Karpas-422 (cell line): ENCODE measurements at regions not wholly inside any gene's neighbourhood (a gene's known extent, or its start where the extent isn't known, plus 50 kb on each side); places are given as distances from the start of the nearest gene placed in this dataset.

ENCODE experiments used
- DNase-seq: peaks from one replicate; pipeline ENCODE4 v3.0.0-alpha.2; 2015
- H2AFZ ChIP-seq: fragments of 200-600 bp; sonication (generic); 2 replicates; pipeline ENCODE4 v1.6.1; 2014; ENCODE audit warnings: antibody characterized with exemption, low read length, mixed read lengths
- H3K27ac ChIP-seq: fragments of 200-600 bp; sonication (generic); 2 replicates; pipeline ENCODE4 v1.5.1; 2014; ENCODE audit warnings: mild to moderate bottlenecking, low read length, moderate library complexity
- H3K27me3 ChIP-seq: fragments of 200-600 bp; sonication (generic); 2 replicates; pipeline ENCODE4 v1.6.1; 2014; ENCODE audit warnings: low read length, mixed read lengths
- H3K36me3 ChIP-seq: fragments of 200-600 bp; sonication (generic); 2 replicates; pipeline ENCODE4 v1.6.1; 2014; ENCODE audit warnings: low read length, mixed read lengths; ENCODE audit not compliant: insufficient read depth
- H3K4me1 ChIP-seq: fragments of 200-600 bp; sonication (generic); 2 replicates; pipeline ENCODE4 v1.6.1; 2014; ENCODE audit warnings: mild to moderate bottlenecking, low read length, mixed read lengths
- H3K4me2 ChIP-seq: fragments of 200-600 bp; sonication (generic); 2 replicates; pipeline ENCODE4 v1.6.1; 2014; ENCODE audit warnings: low read length, low read depth, mild to moderate bottlenecking; ENCODE audit not compliant: poor library complexity, severe bottlenecking
- H3K4me3 ChIP-seq: fragments of 200-600 bp; sonication (generic); 2 replicates; pipeline ENCODE4 v1.5.1; 2014; ENCODE audit warnings: mild to moderate bottlenecking, antibody characterized with exemption, low read length, mixed read lengths
- H3K79me2 ChIP-seq: fragments of 200-600 bp; sonication (generic); 2 replicates; pipeline ENCODE4 v1.6.1; 2014; ENCODE audit warnings: mild to moderate bottlenecking, low read length, mixed read lengths
- H3K9ac ChIP-seq: fragments of 200-600 bp; sonication (generic); 2 replicates; pipeline ENCODE4 v1.6.0; 2014; ENCODE audit warnings: low read length
- H3K9me2 ChIP-seq: fragments of 200-600 bp; sonication (generic), shearing (Covaris generic); replicated peaks from 2 replicates; pipeline ENCODE4 v1.6.0; 2014; ENCODE audit warnings: mild to moderate bottlenecking, low read length, moderate library complexity; ENCODE audit not compliant: insufficient read depth
- H3K9me3 ChIP-seq: fragments of 300-700, 200-600 bp; sonication (generic); 2 replicates; pipeline ENCODE4 v1.6.1; 2014; ENCODE audit warnings: low read length, mixed read lengths
- H4K20me1 ChIP-seq: fragments of 200-600 bp; sonication (generic); 2 replicates; pipeline ENCODE4 v1.6.1; 2014; ENCODE audit warnings: mild to moderate bottlenecking, antibody characterized with exemption, low read length, low read depth; ENCODE audit not compliant: insufficient read depth

DNA sequence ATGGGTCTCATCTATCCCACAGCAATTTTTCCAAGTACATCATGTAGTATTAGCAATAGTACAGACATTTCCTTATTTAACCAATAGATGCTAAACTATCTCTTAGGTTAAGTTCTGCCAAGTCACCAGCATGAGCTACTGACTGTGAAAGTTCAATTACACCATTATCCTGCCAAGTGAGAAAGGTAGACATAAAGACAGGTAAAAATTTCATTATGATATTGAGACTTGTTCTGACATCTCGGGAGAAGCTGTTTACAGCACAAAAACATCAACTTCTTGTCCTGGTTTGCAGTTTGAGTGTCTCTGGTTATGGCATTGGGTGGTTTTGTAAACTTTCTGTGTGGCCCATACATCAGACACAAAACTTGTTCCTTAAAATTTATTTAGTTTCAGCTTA is 622.4 kb upstream of the PCDH10 start:
- H2AFZ ChIP-seq = peak overlapping the region; percentile 57; the same call in 1 of the 2 replicates
- H3K4me1 ChIP-seq = no peaks in the 10 kb centered on the region
- no peak overlapping the region for H3K4me3 ChIP-seq
- no peaks in the 10 kb centered on the region for H3K79me2 ChIP-seq
- H3K9me2 ChIP-seq = no peaks in the 10 kb centered on the region
- H3K4me2 ChIP-seq = no peak overlapping the region
- H3K9me3 ChIP-seq = no peaks in the 10 kb centered on the region
- no peak overlapping the region for H3K9ac ChIP-seq
- H3K36me3 ChIP-seq = no peaks in the 10 kb centered on the region
- H3K27me3 ChIP-seq = no peaks in the 10 kb centered on the region
- DNase-seq = no peak
- no peaks in the 10 kb centered on the region for H4K20me1 ChIP-seq
- H3K27ac ChIP-seq = no peak overlapping the region

DNA sequence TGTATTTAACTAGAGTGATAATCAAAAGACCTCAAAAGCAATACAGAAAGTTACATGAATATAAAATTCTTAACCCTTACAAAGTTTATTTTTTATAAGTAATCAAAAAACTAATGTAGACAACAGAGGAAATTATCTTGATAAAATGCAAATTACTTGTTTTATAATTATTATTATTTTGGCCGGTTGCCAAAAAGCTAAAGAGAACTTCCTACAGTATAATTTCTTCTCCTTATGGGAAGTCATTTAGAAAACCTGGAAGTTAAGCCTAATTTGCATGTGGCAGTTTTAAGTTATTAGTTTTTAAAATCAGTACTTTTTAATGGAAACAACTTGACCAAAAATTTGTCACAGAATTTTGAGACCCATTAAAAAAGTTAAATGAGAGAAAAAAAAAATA is 621.3 kb upstream of the PCDH10 start:
- H3K9me2 ChIP-seq = no peaks in the 10 kb centered on the region
- no peaks in the 10 kb centered on the region for H3K9me3 ChIP-seq
- no peak overlapping the region for H2AFZ ChIP-seq
- H3K9ac ChIP-seq = no peak overlapping the region
- H3K36me3 ChIP-seq = no peaks in the 10 kb centered on the region
- H3K4me3 ChIP-seq = no peak overlapping the region
- peaks cover 3% of the 10 kb centered on the region; the same call in 1 of the 2 replicates for H3K4me1 ChIP-seq
- H3K27ac ChIP-seq = no peak overlapping the region
- no peak overlapping the region for H3K4me2 ChIP-seq
- H3K27me3 ChIP-seq = no peaks in the 10 kb centered on the region
- H4K20me1 ChIP-seq = no peaks in the 10 kb centered on the region
- H3K79me2 ChIP-seq = no peaks in the 10 kb centered on the region
- DNase-seq = no peak

DNA sequence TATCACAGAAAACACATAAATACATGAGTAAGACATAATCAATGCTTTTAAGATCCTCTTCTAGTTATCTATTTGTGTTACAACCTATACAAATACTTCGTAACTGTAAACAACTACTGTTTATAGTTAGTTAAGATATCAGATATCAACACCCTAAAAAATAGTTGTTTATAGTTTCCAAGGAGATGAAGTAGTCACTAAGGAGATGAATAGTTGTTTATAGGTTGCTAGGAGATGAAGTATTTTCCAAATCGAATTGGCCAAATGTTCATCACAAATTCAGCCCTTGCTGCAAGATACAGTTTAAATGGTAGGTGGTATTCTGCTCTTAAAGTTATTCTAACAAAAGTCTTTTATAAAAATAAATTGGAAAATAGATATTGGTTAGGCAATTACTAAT is 618.2 kb upstream of the PCDH10 start:
- peak overlapping the region; percentile 51; the same call in 1 of the 2 replicates for H2AFZ ChIP-seq
- DNase-seq = no peak
- no peaks in the 10 kb centered on the region for H3K9me2 ChIP-seq
- H4K20me1 ChIP-seq = no peaks in the 10 kb centered on the region
- H3K36me3 ChIP-seq = no peaks in the 10 kb centered on the region
- no peaks in the 10 kb centered on the region for H3K9me3 ChIP-seq
- peaks cover 3% of the 10 kb centered on the region; the same call in 1 of the 2 replicates for H3K4me1 ChIP-seq
- H3K4me3 ChIP-seq = no peak overlapping the region
- H3K9ac ChIP-seq = no peak overlapping the region
- no peaks in the 10 kb centered on the region for H3K27me3 ChIP-seq
- H3K27ac ChIP-seq = no peak overlapping the region
- no peaks in the 10 kb centered on the region for H3K79me2 ChIP-seq
- no peak overlapping the region for H3K4me2 ChIP-seq

DNA sequence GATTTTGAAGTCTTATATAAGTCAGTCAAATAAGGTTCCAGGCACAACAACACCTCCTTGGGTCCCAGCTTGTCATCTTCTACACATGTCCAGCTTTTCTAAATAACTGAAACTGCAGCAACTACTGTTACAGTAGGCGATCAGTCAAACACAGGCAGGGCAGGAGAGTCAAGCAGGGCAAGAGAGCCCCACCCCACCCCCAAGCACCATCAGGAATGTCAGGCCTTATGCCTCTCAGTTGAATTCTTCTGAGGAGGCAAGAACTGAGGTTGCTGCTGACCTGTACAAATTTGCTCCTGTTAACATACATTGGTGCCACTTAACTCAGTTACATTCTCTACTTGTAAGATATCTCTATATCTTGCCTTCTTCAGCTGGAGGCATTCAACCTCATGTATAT is 608.8 kb upstream of the PCDH10 start:
- DNase-seq = no peak
- H3K79me2 ChIP-seq = no peaks in the 10 kb centered on the region

DNA sequence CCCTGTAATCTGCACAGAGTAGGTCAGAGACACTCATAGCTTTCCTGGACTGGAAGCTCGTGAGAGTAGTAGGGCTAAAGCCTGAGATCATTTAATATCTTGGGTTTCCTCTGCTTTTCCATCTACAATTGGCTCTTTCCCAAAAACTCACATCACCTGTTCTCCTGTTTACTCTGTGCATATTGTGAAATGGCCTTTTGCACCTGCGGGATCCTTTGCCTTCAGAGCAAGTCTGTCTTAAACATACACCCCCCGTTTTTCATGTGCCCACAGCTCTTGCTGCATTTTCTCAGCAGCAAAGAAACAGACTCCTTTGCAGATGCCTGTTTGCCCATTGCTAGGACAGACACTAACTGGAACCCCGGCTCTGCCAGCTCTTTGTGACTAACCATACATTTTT is 608.3 kb upstream of the PCDH10 start:
- H3K9me2 ChIP-seq = no peaks in the 10 kb centered on the region
- H3K9me3 ChIP-seq = peaks cover 17% of the 10 kb centered on the region; the same call in 1 of the 2 replicates
- no peaks in the 10 kb centered on the region for H3K4me1 ChIP-seq
- peak overlapping the region; percentile 30 for H2AFZ ChIP-seq
- H3K9ac ChIP-seq = no peak overlapping the region
- H3K4me2 ChIP-seq = no peak overlapping the region
- no peaks in the 10 kb centered on the region for H3K36me3 ChIP-seq
- H3K79me2 ChIP-seq = no peaks in the 10 kb centered on the region
- no peaks in the 10 kb centered on the region for H4K20me1 ChIP-seq
- DNase-seq = no peak
- H3K27me3 ChIP-seq = no peaks in the 10 kb centered on the region
- no peak overlapping the region for H3K4me3 ChIP-seq
- no peak overlapping the region for H3K27ac ChIP-seq

More for the DNA sequence above, 608.8 kb upstream of the PCDH10 start:
- Histone ChIP-seq H3K4me3 (no peak overlapping the region), H3K9ac (no peak overlapping the region), H4K20me1 (no peaks in the 10 kb centered on the region), H3K27ac (no peak overlapping the region), H3K9me2 (no peaks in the 10 kb centered on the region), H3K4me1 (no peaks in the 10 kb centered on the region), H3K4me2 (no peak overlapping the region), H2AFZ (peak overlapping the region; percentile 30), H3K9me3 (peaks cover 17% of the 10 kb centered on the region; the same call in 1 of the 2 replicates), H3K27me3 (no peaks in the 10 kb centered on the region), H3K36me3 (no peaks in the 10 kb centered on the region)

DNA sequence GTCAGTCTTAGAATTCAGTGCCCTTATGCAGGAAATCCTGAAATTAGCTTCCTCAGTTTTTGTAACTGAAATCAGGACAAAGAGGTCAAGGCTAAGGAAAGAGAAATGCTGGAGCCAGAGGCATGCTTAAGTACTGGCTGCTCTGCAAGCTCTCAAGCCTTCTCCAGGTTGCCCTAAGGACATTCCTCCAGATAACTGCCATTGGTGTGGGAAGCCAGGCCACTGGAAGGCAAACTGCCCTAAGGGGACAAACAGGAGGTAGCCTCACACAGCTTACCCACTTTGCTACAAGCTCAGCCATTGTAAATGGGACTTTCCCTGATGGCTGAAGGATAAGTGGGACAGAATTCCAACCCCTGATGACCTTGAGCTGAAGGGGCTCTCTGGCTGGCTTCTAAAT is 606.9 kb upstream of the PCDH10 start:
- H3K9me2 ChIP-seq = no peaks in the 10 kb centered on the region
- H3K27me3 ChIP-seq = no peaks in the 10 kb centered on the region
- DNase-seq = no peak
- no peaks in the 10 kb centered on the region for H3K36me3 ChIP-seq
- H3K4me3 ChIP-seq = no peak overlapping the region
- peaks cover 14% of the 10 kb centered on the region; the same call in 1 of the 2 replicates for H3K9me3 ChIP-seq
- H3K4me2 ChIP-seq = no peak overlapping the region
- no peak overlapping the region for H3K9ac ChIP-seq
- no peaks in the 10 kb centered on the region for H3K4me1 ChIP-seq
- H3K79me2 ChIP-seq = no peaks in the 10 kb centered on the region
- H3K27ac ChIP-seq = no peak overlapping the region
- H2AFZ ChIP-seq = 0 out of 2 replicates have a peak overlapping the region, but pooled peaks have one; percentile 28
- no peaks in the 10 kb centered on the region for H4K20me1 ChIP-seq

DNA sequence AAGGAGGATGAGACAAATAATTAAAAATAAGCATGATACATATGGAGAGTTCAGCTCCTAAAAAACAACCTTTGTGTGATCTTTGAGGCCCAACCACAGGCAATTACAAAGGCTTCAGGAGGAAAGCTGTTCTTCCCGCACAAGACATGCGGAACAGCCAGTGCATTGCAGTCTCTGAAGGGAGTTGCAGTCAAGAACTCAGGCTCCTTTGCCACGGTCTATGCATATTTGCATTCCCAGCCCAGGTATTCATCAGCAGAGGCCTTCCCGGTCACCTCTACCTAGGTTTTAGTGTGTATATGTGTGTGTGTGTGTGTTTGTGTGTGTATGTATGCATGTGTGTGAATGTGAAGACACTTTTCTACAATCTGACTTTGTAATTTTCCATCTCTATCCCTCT is 600.6 kb upstream of the PCDH10 start:
- Histone ChIP-seq H3K36me3 (no peaks in the 10 kb centered on the region), H3K27ac (no peak overlapping the region), H3K79me2 (no peaks in the 10 kb centered on the region), H3K9me3 (0 out of 2 replicates have a peak, but pooled peaks cover 5% of the 10 kb centered on the region), H3K27me3 (no peaks in the 10 kb centered on the region), H2AFZ (0 out of 2 replicates have a peak overlapping the region, but pooled peaks have one; percentile 73), H3K4me2 (no peak overlapping the region), H3K9me2 (no peaks in the 10 kb centered on the region), H3K4me1 (no peaks in the 10 kb centered on the region), H3K4me3 (no peak overlapping the region), H4K20me1 (no peaks in the 10 kb centered on the region), H3K9ac (no peak overlapping the region)
- DNase-seq = no peak

DNA sequence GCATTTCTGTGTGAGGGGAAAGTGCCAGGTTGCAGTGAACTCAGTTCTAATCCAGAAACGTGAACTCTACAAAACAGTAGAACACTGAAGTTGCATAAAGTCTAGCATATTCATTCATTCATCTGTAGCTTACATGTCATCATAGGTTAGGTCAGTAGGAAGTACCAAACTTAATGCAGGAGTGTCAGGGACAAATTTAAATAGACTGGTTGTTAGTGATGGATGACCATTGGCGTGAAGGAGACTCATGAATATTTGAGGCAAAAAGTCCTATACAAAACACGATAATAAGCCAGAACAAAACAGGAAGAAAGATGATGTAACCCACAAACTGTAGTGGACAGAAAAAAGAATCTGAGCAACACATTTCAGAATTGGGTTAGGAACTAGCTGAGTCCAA is 592.8 kb upstream of the PCDH10 start:
- no peak overlapping the region for H3K27ac ChIP-seq
- no peaks in the 10 kb centered on the region for H3K9me2 ChIP-seq
- H3K79me2 ChIP-seq = no peaks in the 10 kb centered on the region
- H3K4me3 ChIP-seq = no peak overlapping the region
- no peak overlapping the region for H3K4me2 ChIP-seq
- H3K36me3 ChIP-seq = no peaks in the 10 kb centered on the region
- no peak overlapping the region for H3K9ac ChIP-seq
- no peaks in the 10 kb centered on the region for H3K27me3 ChIP-seq
- no peaks in the 10 kb centered on the region for H3K4me1 ChIP-seq
- H3K9me3 ChIP-seq = no peaks in the 10 kb centered on the region
- DNase-seq = no peak
- no peaks in the 10 kb centered on the region for H4K20me1 ChIP-seq
- 0 out of 2 replicates have a peak overlapping the region, but pooled peaks have one; percentile 18 for H2AFZ ChIP-seq

DNA sequence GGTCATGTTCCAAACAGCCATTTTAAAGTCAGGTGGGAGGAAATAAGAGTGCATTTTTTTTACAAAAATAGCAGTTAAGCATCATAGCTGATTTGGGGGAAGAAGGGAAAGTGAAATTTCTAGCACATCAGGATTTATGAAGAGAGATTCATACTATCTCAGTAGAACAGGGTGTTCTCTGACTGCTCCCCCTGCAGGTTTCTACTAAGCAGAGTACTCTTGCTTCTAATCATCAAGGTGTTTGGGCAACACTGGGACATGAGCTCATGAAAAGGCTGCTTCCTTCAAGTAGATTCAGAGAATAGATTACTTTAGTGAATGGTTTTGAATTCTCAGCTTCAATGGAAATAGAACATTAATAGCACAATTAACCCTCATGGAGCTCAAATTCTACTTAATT is 591.4 kb upstream of the PCDH10 start:
- Histone ChIP-seq H3K4me3 (no peak overlapping the region), H2AFZ (no peak overlapping the region), H3K27ac (no peak overlapping the region), H3K9me2 (no peaks in the 10 kb centered on the region), H3K9me3 (no peaks in the 10 kb centered on the region), H3K9ac (no peak overlapping the region), H3K4me1 (no peaks in the 10 kb centered on the region), H3K4me2 (no peak overlapping the region), H4K20me1 (no peaks in the 10 kb centered on the region), H3K36me3 (no peaks in the 10 kb centered on the region), H3K79me2 (no peaks in the 10 kb centered on the region), H3K27me3 (no peaks in the 10 kb centered on the region)
- peak; percentile 57 for DNase-seq
